Kidney (tissue), 13 donors: ENCODE measurements at regions not wholly inside any gene's neighbourhood (a gene's known extent, or its start where the extent isn't known, plus 50 kb on each side); places are given as distances from the start of the nearest gene placed in this dataset.

ENCODE experiments used
- DNase-seq, 5 donors: peaks; one replicate each; pipeline ENCODE4 v3.0.0-alpha.2; 2013 to 2020
- FAIRE-seq: peaks from 2 replicates; lab custom pipeline; 2012; peaks lifted over from hg19 to GRCh38; lab: Jason Lieb, UNC
- H3K27ac ChIP-seq, 2 donors: one replicate each; pipeline ENCODE4 v1.7.0; 2013; ENCODE audit warnings: low read depth in 2 of 2, low read length in 2 of 2, inconsistent platforms in 1 of 2
- H3K27me3 ChIP-seq: one replicate; pipeline ENCODE4 v1.7.1; 2013; ENCODE audit warnings: low read length, inconsistent platforms; ENCODE audit not compliant: control insufficient read depth, insufficient read depth
- H3K36me3 ChIP-seq, 3 donors: one replicate each; pipeline versions ENCODE4 v1.7.0 to v1.7.1; 2013; ENCODE audit warnings: low read length in 3 of 3, control low read depth in 1 of 3, inconsistent platforms in 1 of 3; ENCODE audit not compliant: insufficient read depth in 3 of 3, control insufficient read depth in 2 of 3
- H3K4me1 ChIP-seq, 3 donors: one replicate each; pipeline versions ENCODE4 v1.7.0 to v1.7.1; 2013; ENCODE audit warnings: low read length in 3 of 3, inconsistent platforms in 1 of 3, low read depth in 1 of 3; ENCODE audit not compliant: control insufficient read depth in 2 of 3, insufficient read depth in 2 of 3
- H3K4me3 ChIP-seq, 3 donors: one replicate each; pipeline versions ENCODE4 v1.7.0 to v1.8.1; 2013; ENCODE audit warnings: low read length in 3 of 3, control low read depth in 1 of 3, inconsistent platforms in 1 of 3
- H3K9ac ChIP-seq, 3 donors: one replicate each; pipeline versions ENCODE4 v1.7.0 to v1.7.1; 2013; ENCODE audit warnings: low read length in 3 of 3, control low read depth in 1 of 3, inconsistent platforms in 1 of 3
- H3K9me3 ChIP-seq, 3 donors: one replicate each; pipeline versions ENCODE4 v1.7.0 to v1.7.1; 2013; ENCODE audit warnings: low read length in 3 of 3, control low read depth in 1 of 3, inconsistent platforms in 1 of 3; ENCODE audit not compliant: control insufficient read depth in 2 of 3, insufficient read depth in 1 of 3
- CTCF ChIP-seq: IDR thresholded peaks from 3 replicates; pipeline ENCODE4 v1.5.1; 2012; ENCODE audit warnings: mild to moderate bottlenecking, moderate library complexity, borderline replicate concordance; ENCODE audit not compliant: insufficient read depth; ENCODE audit errors: extremely low read depth
- intact Hi-C: fragments of 100-400 bp; cut with DNase I; formaldehyde crosslinking; loops from one replicate; pipeline ENCODE4 v1.11.1; 2022
- donor health status: control.
- donor health status: control.
- donor health status: control.
- donor health status: control.
- donor health status: control.
- donor health status: DM: yes; HTN: yes; CAD: no.
- donor health status: Normal renal cell carcinoma (clear cell type).

GRCh38 chr2:128474036-128474955 is 155.6 kb upstream of the HS6ST1 start:
- intact Hi-C loops, result no loop called here
- no peak for FAIRE-seq
- Histone ChIP-seq H3K36me3 (no peaks in the 10 kb centered on the region), H3K9me3 (peaks cover 0 to 10% (median 0%) of the 10 kb centered on the region in 3 donors), H3K4me1 (peaks cover 0 to 8% (median 6%) of the 10 kb centered on the region in 3 donors), H3K9ac (no peak overlapping the region), H3K27ac (no peak overlapping the region), H3K27me3 (no peaks in the 10 kb centered on the region), H3K4me3 (no peak overlapping the region)
- TF ChIP-seq CTCF, result no peak
- peak in 1 of 5 donors; percentile 58 for DNase-seq

DNA sequence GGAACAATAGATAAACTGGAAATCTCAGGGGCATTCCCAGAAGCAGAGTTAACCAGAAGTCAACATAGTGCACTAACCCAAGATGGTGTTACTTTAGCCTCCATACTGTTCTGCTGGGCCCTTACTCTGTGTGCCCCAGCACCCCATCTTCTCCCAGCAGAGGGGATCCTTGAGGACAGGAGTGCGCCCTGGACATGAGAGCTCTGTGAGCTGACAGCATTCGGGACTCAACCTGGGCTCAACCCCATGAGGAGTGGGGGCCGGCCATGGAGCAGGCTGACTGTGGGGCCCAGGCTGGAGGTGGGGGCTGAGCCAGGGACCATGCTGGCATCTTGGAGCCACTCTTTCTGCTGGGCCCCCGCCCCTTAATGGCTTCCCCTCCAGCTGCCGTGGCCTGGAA is 156.3 kb upstream of the HS6ST1 start:
- DNase-seq (peak in 1 of 5 donors; percentile 42), FAIRE-seq (no peak)
- TF ChIP-seq CTCF, result no peak
- Histone ChIP-seq H3K4me1 (peaks cover 0 to 8% (median 6%) of the 10 kb centered on the region in 3 donors), H3K9me3 (peaks cover 0 to 3% (median 0%) of the 10 kb centered on the region in 3 donors), H3K36me3 (no peaks in the 10 kb centered on the region), H3K4me3 (no peak overlapping the region), H3K27ac (no peak overlapping the region), H3K9ac (no peak overlapping the region), H3K27me3 (no peaks in the 10 kb centered on the region)
- intact Hi-C loops, result no loop called here

DNA sequence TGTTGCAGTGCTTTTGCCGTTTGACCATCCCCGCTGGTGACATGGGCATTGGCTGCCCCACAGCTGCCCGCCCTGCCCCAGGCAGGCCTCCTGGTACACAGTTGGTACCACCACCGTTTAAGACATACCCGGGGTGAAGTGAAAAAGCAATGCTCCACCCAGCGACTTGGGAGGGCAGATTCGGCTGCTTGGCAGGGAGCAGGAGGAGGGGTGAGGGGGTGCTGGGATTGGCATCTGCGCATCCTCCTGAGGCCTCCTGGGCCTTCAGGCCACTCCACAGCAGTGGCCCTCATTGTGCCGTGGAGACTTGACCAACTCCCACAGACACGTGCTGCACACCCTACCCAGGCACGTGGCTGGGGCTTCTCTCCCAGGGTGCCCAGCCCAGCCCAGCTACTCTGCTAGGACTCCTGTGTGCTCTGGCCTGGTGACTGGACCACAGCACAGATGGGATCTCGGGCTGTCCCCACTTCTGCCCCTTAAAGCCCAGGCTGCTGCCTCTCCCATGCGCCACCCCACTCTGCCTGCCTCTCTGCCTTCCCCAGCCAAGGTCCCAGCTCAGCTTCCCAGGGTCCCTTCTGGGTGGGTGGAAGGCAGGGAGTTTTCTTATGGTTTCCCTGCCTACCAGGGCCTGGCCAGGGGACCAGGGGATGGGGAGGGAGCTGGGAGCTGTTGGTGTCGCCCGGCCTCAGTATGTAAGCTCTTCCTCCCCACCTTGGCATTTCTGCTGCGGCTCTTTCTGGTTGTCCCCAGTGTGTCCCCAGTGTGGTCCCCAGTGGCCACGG is 157.0 kb upstream of the HS6ST1 start:
- no peak for DNase-seq

More for the DNA sequence above, 157.0 kb upstream of the HS6ST1 start:
- intact Hi-C loops, result no loop called here
- H3K9me3 ChIP-seq, result no peaks in the 10 kb centered on the region
- FAIRE-seq, result no peak
- H3K4me1 ChIP-seq, result peaks cover 0 to 8% (median 6%) of the 10 kb centered on the region in 3 donors
- no peaks in the 10 kb centered on the region for H3K36me3 ChIP-seq
- H3K27me3 ChIP-seq, result no peaks in the 10 kb centered on the region
- H3K27ac ChIP-seq, result no peak overlapping the region
- H3K9ac ChIP-seq, result no peak overlapping the region
- no peak overlapping the region for H3K4me3 ChIP-seq
- TF ChIP-seq CTCF, result no peak
